Retinal pigment epithelial cell (primary cell): ENCODE measurements at regions not wholly inside any gene's neighbourhood (a gene's known extent, or its start where the extent isn't known, plus 50 kb on each side); places are given as distances from the start of the nearest gene placed in this dataset.

Source experiments
- DNase-seq: peaks from one replicate; pipeline ENCODE4 v3.0.0-alpha.2; 2010; ENCODE audit warnings: low read depth
- H3K4me3 ChIP-seq: 2 replicates; pipeline ENCODE4 v1.5.1; 2011; ENCODE audit warnings: mild to moderate bottlenecking, low read length, control low read depth, moderate library complexity
- CTCF ChIP-seq: conservative IDR thresholded peaks from 2 replicates; pipeline ENCODE4 v1.5.1; 2011; ENCODE audit warnings: low read depth, low read length, control low read depth, inconsistent platforms

GRCh38 chr10:131625041-131625440, 275.8 kb upstream of the PPP2R2D start:
- DNase-seq, result no peak
- TF ChIP-seq CTCF, result no peak
- no peak overlapping the region for H3K4me3 ChIP-seq

- DNase-seq, result no peak
These were observed 274.5 kb upstream of the PPP2R2D start for GRCh38 chr10:131626274-131626673.

DNA sequence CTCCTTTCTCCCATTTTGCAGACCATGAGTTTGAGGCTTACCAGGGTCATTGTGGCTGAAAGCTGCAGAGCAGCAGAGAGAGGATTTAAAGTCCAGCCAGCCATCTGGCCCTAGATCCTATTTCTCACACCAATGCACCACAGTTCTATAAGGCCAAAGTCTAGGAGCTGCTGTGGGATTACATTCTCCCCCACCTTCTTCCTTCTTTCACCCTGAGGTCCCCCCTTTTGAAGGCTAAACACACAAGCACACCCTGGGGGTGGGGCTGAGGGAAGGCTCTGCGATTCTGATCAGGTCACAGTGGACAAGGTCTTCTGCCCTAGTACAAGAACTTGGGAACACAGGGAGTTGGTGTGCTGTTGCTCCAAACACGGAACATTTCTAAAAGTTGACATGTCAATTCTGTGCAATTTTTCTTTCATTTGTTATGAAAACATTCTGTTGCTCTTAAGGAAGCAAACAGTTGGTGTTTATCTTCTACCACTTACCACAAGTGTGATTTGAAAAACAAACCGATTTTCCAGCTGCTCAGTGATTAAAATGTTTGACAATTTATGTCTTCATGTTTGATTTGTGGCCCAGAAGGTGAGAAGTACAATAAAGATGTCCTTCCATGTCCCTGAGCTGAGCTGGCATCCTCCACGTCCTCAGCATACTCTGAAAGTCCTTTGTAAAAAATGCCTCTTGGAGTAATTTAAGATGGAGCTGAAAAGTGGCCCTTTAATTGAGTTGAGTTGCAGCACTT, 271.6 kb upstream of the PPP2R2D start:
- no peak for TF ChIP-seq CTCF
- no peak for DNase-seq
- no peak overlapping the region for H3K4me3 ChIP-seq

More at GRCh38 chr10:131626274-131626673, 274.5 kb upstream of the PPP2R2D start:
- no peak overlapping the region for H3K4me3 ChIP-seq
- no peak for TF ChIP-seq CTCF

GRCh38 chr10:131630772-131631258, 270.0 kb upstream of the PPP2R2D start:
- TF ChIP-seq CTCF, result no peak
- no peak for DNase-seq
- H3K4me3 ChIP-seq, result no peak overlapping the region

- DNase-seq, result no peak
- no peak overlapping the region for H3K4me3 ChIP-seq
- no peak for TF ChIP-seq CTCF
These were observed 269.2 kb upstream of the PPP2R2D start for GRCh38 chr10:131631619-131632018.

DNA sequence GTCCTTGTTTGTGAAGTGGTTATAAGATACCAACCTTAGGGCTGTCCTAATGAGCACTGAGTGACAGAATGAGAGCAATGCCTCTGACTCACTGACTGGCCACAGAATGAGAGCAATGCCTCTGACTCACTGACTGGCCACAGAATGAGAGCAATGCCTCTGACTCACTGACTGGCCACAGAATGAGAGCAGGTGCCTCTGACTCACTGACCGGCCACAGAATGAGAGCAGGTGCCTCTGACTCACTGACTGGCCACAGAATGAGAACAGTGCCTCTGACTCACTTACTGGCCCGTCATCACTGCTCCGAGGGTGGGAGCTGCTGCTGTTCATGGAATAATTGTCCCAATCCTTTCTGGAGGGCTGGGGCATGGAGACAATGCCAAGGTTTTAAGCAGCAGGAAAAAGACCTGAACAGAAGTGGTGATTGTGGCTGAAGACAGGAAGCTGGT, 265.2 kb upstream of the PPP2R2D start:
- no peak for DNase-seq
- H3K4me3 ChIP-seq, result no peak overlapping the region
- no peak for TF ChIP-seq CTCF

DNA sequence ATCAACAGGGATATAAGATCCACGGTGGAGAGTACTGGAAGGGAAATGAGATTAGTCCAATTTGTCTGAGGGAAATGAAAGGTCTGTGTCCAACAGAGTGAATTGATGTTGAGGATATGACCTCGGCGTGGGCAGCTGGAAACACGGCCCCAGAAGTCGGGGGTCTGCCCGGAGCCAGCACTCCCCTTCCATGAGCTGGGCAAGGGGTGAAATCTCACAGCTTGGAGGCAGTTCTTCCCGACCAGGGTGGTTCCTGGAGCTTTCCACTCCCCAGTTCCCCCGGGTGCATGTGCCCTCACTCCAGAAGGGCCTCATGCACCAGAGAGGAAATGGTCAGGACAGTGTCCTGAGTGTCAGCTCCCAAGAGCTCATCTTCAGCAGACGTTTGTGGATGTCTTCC, 264.7 kb upstream of the PPP2R2D start:
- no peak for DNase-seq
- no peak overlapping the region for H3K4me3 ChIP-seq
- TF ChIP-seq CTCF, result no peak
